ENCODE measurements at regions not wholly inside any gene's neighbourhood (a gene's known extent, or its start where the extent isn't known, plus 50 kb on each side); places are given as distances from the start of the nearest gene placed in this dataset.

GRCh38 chr5:126120939-126121338 is 302.3 kb upstream of the GRAMD2B start:
- no peak overlapping the region for H3K4me3 Mint-ChIP-seq
- Histone ChIP-seq H3K9me3 (ENCODE audit: low read depth) (no peaks in the 10 kb centered on the region), H3F3A (ENCODE audit: low read depth) (no peaks in the 10 kb centered on the region), H2AFZ (replicated peaks) (no peak overlapping the region), H3K4me2 (no peak overlapping the region), H3K4me3 (no peak overlapping the region), H4K20me1 (ENCODE audit: low read depth) (no peaks in the 10 kb centered on the region), H3K9ac (no peak overlapping the region), H3K36me3 (no peaks in the 10 kb centered on the region), H3K27me3 (no peaks in the 10 kb centered on the region), H3K4me1 (peaks cover 6% of the 10 kb centered on the region), H3K79me2 (ENCODE audit: low read depth) (no peaks in the 10 kb centered on the region), H3K27ac (no peak overlapping the region)
- no peak for DNase-seq (ENCODE audit: low spot score)
- no peak for TF ChIP-seq CTCF (IDR thresholded peaks at IDR 0.05)
- no peak for TF ChIP-seq EZH2phosphoT487 (IDR thresholded peaks at IDR 0.05)
- no peak for TF ChIP-seq EZH2 (IDR thresholded peaks at IDR 0.05)
- H3K27me3 Mint-ChIP-seq (ENCODE audit: insufficient read depth, low read depth): no peaks in the 10 kb centered on the region
- H3K27ac Mint-ChIP-seq: no peak overlapping the region
- H3K36me3 Mint-ChIP-seq: no peaks in the 10 kb centered on the region
- peaks cover 2% of the 10 kb centered on the region for H3K9me3 Mint-ChIP-seq
- peaks cover 43% of the 10 kb centered on the region for H3K4me1 Mint-ChIP-seq

- Mint-ChIP-seq H3K27me3 (ENCODE audit: insufficient read depth, low read depth) (no peaks in the 10 kb centered on the region), H3K4me3 (no peak overlapping the region), H3K4me1 (peaks cover 37% of the 10 kb centered on the region), H3K36me3 (no peaks in the 10 kb centered on the region), H3K9me3 (no peaks in the 10 kb centered on the region), H3K27ac (no peak overlapping the region)
- Histone ChIP-seq H3F3A (ENCODE audit: low read depth) (no peaks in the 10 kb centered on the region), H3K9ac (no peak overlapping the region), H3K27me3 (no peaks in the 10 kb centered on the region), H2AFZ (replicated peaks) (peak overlapping the region; percentile 31), H3K4me1 (peaks cover 6% of the 10 kb centered on the region), H3K79me2 (ENCODE audit: low read depth) (no peaks in the 10 kb centered on the region), H3K4me3 (no peak overlapping the region), H3K9me3 (ENCODE audit: low read depth) (no peaks in the 10 kb centered on the region), H4K20me1 (ENCODE audit: low read depth) (no peaks in the 10 kb centered on the region), H3K36me3 (no peaks in the 10 kb centered on the region), H3K27ac (no peak overlapping the region), H3K4me2 (no peak overlapping the region)
- TF ChIP-seq CTCF (IDR thresholded peaks at IDR 0.05): no peak
- TF ChIP-seq EZH2 (IDR thresholded peaks at IDR 0.05): no peak
- no peak for TF ChIP-seq EZH2phosphoT487 (IDR thresholded peaks at IDR 0.05)
- peak; percentile 41 for DNase-seq (ENCODE audit: low spot score)
Observed at GRCh38 chr5:126122942-126123341, 300.3 kb upstream of the GRAMD2B start.

- H3K27ac ChIP-seq: no peak overlapping the region
- no peak overlapping the region for H3K4me3 ChIP-seq
- H3K9ac ChIP-seq: no peak overlapping the region
- peaks cover 6% of the 10 kb centered on the region for H3K4me1 ChIP-seq
- H3K4me2 ChIP-seq: no peak overlapping the region
- no peaks in the 10 kb centered on the region for H3F3A ChIP-seq (ENCODE audit: low read depth)
- no peak overlapping the region for H2AFZ ChIP-seq (replicated peaks)
- H3K27me3 Mint-ChIP-seq (ENCODE audit: insufficient read depth, low read depth): no peaks in the 10 kb centered on the region
- H3K27ac Mint-ChIP-seq: peak overlapping the region; percentile 11
- no peak for TF ChIP-seq CTCF (IDR thresholded peaks at IDR 0.05)
- TF ChIP-seq EZH2phosphoT487 (IDR thresholded peaks at IDR 0.05): no peak
- no peak for TF ChIP-seq EZH2 (IDR thresholded peaks at IDR 0.05)
- no peaks in the 10 kb centered on the region for H3K27me3 ChIP-seq
- H3K9me3 ChIP-seq (ENCODE audit: low read depth): no peaks in the 10 kb centered on the region
- H3K4me1 Mint-ChIP-seq: peaks cover 37% of the 10 kb centered on the region
- no peaks in the 10 kb centered on the region for H4K20me1 ChIP-seq (ENCODE audit: low read depth)
- no peaks in the 10 kb centered on the region for H3K36me3 Mint-ChIP-seq
- no peaks in the 10 kb centered on the region for H3K36me3 ChIP-seq
- no peak overlapping the region for H3K4me3 Mint-ChIP-seq
- H3K79me2 ChIP-seq (ENCODE audit: low read depth): no peaks in the 10 kb centered on the region
- DNase-seq (ENCODE audit: low spot score): no peak
- H3K9me3 Mint-ChIP-seq: no peaks in the 10 kb centered on the region
Observed at GRCh38 chr5:126124706-126125345, 298.4 kb upstream of the GRAMD2B start.
